ENCODE measurements at regions not wholly inside any gene's neighbourhood (a gene's known extent, or its start where the extent isn't known, plus 50 kb on each side); places are given as distances from the start of the nearest gene placed in this dataset.

DNA sequence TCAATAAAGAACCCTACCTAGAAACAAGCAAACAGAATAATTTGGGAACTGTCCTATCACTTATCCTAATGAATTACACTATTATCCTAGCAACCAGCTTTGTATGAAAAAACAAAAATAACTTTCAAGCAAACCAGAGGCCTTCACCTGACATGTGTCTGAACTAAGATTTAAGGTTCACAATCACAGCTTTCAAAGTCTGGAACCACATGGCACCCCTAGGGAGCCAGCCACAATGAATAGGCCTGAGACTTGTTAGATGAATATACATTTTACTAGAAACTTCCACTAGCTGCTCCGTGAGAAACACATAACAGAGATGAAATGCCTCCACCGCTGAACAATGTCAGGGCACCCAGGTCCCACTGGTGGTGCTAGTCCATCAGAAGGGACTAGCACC lies 65.8 kb upstream of the CYP2D6 start:
- Histone ChIP-seq H3K36me3 (ENCODE audit: control insufficient read depth, insufficient read depth, low read length) (peaks cover 5% of the 10 kb centered on the region), H3K4me3 (ENCODE audit: insufficient read depth, low read depth, low read length, poor library complexity, severe bottlenecking) (no peak overlapping the region), H3K27ac (ENCODE audit: insufficient read depth, low read length, poor library complexity, severe bottlenecking) (no peak overlapping the region), H3K27me3 (replicated peaks; ENCODE audit: control insufficient read depth, insufficient read depth, low read length, poor library complexity, severe bottlenecking) (no peaks in the 10 kb centered on the region), H3K4me1 (ENCODE audit: control insufficient read depth, insufficient read depth, low read length, poor library complexity, severe bottlenecking) (peaks cover 5% of the 10 kb centered on the region), H3K9me3 (ENCODE audit: control insufficient read depth, low read length) (no peaks in the 10 kb centered on the region)
- no peak for DNase-seq

DNA sequence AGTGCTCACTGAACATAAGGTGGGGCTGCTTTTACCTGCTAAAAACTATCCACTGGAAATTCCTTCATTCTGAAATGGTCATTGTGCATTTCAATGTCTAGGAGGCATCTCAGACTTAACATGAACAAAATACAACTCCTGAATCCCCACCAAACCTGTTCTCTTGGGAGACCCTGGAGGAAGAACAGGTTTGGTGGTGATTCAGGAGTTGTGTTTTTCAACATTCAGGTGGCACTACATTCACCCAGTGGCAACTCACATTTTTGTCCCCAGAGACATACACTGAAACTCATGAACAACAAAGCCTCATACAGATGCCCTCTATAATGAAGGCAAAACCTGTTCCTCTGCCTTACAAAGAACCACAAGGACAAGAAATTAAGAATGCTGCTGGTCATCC lies 64.3 kb upstream of the CYP2D6 start:
- no peak for DNase-seq
- Histone ChIP-seq H3K27me3 (replicated peaks; ENCODE audit: control insufficient read depth, insufficient read depth, low read length, poor library complexity, severe bottlenecking) (no peaks in the 10 kb centered on the region), H3K4me1 (ENCODE audit: control insufficient read depth, insufficient read depth, low read length, poor library complexity, severe bottlenecking) (peaks cover 5% of the 10 kb centered on the region), H3K36me3 (ENCODE audit: control insufficient read depth, insufficient read depth, low read length) (no peaks in the 10 kb centered on the region), H3K9me3 (ENCODE audit: control insufficient read depth, low read length) (no peaks in the 10 kb centered on the region), H3K27ac (ENCODE audit: insufficient read depth, low read length, poor library complexity, severe bottlenecking) (no peak overlapping the region), H3K4me3 (ENCODE audit: insufficient read depth, low read depth, low read length, poor library complexity, severe bottlenecking) (no peak overlapping the region)

DNA sequence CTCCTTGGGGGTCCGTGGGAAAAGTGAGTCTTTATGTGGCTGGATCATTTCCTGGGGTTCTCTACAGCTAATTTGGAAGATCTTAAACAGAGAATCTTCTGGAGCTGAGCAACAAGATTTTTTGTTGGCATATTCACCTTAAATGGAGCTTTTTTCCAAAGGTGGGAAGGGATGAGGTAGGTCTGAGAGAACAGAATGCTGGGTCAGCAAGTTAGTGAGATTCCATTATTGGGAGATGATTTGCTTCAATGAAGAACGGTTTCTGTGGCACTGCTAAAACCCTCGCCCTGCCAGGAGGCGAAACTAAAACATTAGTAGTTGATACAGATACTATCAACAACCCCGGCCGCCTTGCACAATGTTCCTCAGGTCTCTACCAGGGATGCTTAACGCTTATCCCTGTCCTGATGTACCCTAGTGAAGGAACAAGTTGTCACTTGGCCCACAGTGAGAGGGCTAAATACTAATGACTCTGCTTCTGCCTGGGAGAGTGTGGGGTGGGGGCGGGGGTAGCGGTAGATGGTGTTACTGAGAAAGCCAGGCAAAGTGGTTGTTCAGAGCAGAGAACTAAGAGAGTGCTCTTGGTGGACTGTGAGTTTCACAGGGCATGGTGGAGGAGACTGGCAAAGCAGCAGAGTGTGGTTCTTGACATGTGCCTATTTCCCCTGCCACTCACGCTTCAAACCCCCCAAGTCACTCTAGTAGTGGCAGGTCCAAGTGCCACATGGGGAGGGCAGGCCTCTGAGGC lies 63.7 kb upstream of the CYP2D6 start:
- H3K9me3 ChIP-seq (ENCODE audit: control insufficient read depth, low read length) = no peaks in the 10 kb centered on the region
- H3K4me3 ChIP-seq (ENCODE audit: insufficient read depth, low read depth, low read length, poor library complexity, severe bottlenecking) = no peak overlapping the region
- H3K27ac ChIP-seq (ENCODE audit: insufficient read depth, low read length, poor library complexity, severe bottlenecking) = no peak overlapping the region
- H3K4me1 ChIP-seq (ENCODE audit: control insufficient read depth, insufficient read depth, low read length, poor library complexity, severe bottlenecking) = peaks cover 5% of the 10 kb centered on the region
- DNase-seq = no peak
- H3K27me3 ChIP-seq (replicated peaks; ENCODE audit: control insufficient read depth, insufficient read depth, low read length, poor library complexity, severe bottlenecking) = no peaks in the 10 kb centered on the region
- H3K36me3 ChIP-seq (ENCODE audit: control insufficient read depth, insufficient read depth, low read length) = no peaks in the 10 kb centered on the region

DNA sequence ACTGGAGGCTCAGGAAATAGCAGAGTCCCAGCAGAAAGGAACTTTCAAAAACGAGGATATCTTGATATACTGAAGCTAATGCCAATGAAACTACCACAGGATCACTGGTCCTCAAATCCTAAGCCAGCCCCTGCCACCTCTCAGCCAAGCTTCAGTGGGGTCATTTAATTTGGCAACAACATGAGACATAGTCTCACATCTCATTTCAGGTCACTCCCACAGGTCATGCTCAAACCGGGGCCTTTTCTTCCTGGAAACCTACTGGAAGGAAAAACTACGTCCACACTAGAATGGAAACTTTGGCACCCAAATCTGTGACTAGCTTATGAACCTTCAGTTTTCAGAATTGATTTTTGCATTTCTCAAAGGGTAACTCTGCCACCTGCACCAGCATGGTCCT lies 61.9 kb upstream of the CYP2D6 start:
- Histone ChIP-seq H3K4me3 (ENCODE audit: insufficient read depth, low read depth, low read length, poor library complexity, severe bottlenecking) (no peak overlapping the region), H3K4me1 (ENCODE audit: control insufficient read depth, insufficient read depth, low read length, poor library complexity, severe bottlenecking) (peaks cover 5% of the 10 kb centered on the region)

DNA sequence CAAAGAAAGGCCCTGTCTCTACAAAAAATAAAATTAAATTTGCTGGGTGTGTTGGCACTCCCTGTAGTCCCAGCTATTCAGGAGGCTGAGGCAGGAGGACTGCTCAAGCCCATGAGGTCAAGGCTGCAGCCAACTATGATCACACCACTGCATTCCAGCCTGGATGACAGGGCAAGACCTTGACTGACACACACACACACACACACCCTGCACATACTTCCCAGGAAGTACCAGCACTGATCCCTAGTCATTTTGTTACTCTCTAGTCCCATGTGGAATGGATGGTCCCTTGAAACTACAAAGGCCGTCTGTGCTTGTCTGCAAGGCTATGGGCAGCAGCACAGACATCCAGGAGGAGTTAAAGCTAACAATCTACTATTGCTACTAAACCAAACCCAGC lies 59.7 kb upstream of the CYP2D6 start:
- no peak for DNase-seq
- Histone ChIP-seq H3K27ac (ENCODE audit: insufficient read depth, low read length, poor library complexity, severe bottlenecking) (no peak overlapping the region), H3K27me3 (replicated peaks; ENCODE audit: control insufficient read depth, insufficient read depth, low read length, poor library complexity, severe bottlenecking) (no peaks in the 10 kb centered on the region), H3K36me3 (ENCODE audit: control insufficient read depth, insufficient read depth, low read length) (no peaks in the 10 kb centered on the region), H3K9me3 (ENCODE audit: control insufficient read depth, low read length) (no peaks in the 10 kb centered on the region), H3K4me1 (ENCODE audit: control insufficient read depth, insufficient read depth, low read length, poor library complexity, severe bottlenecking) (peaks cover 5% of the 10 kb centered on the region), H3K4me3 (ENCODE audit: insufficient read depth, low read depth, low read length, poor library complexity, severe bottlenecking) (no peak overlapping the region)

More for the DNA sequence above, 61.9 kb upstream of the CYP2D6 start:
- Histone ChIP-seq H3K9me3 (ENCODE audit: control insufficient read depth, low read length) (no peaks in the 10 kb centered on the region), H3K36me3 (ENCODE audit: control insufficient read depth, insufficient read depth, low read length) (no peaks in the 10 kb centered on the region), H3K27me3 (replicated peaks; ENCODE audit: control insufficient read depth, insufficient read depth, low read length, poor library complexity, severe bottlenecking) (no peaks in the 10 kb centered on the region), H3K27ac (ENCODE audit: insufficient read depth, low read length, poor library complexity, severe bottlenecking) (no peak overlapping the region)
- DNase-seq = no peak

DNA sequence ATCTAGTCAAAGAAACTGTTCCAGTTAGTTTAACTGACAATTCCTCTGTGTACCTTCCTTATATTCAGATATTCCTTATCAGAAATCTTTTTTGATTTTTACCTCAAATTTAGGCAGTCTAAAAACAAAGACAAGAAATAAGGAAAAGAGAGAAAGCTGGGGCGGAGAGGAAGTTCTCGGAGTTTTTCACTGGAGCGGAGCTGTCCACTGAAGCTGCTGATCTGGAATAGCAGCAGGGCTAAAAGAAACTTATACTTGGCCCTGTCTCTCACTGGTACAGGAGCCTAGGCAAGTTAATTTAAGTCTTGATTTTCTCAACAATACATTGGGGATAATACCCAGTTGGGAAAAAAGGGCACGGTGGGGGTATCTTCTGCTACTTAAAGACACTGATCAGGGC lies 59.2 kb upstream of the CYP2D6 start:
- Histone ChIP-seq H3K9me3 (ENCODE audit: control insufficient read depth, low read length) (no peaks in the 10 kb centered on the region), H3K4me3 (ENCODE audit: insufficient read depth, low read depth, low read length, poor library complexity, severe bottlenecking) (no peak overlapping the region), H3K27ac (ENCODE audit: insufficient read depth, low read length, poor library complexity, severe bottlenecking) (no peak overlapping the region), H3K4me1 (ENCODE audit: control insufficient read depth, insufficient read depth, low read length, poor library complexity, severe bottlenecking) (peaks cover 10% of the 10 kb centered on the region), H3K27me3 (replicated peaks; ENCODE audit: control insufficient read depth, insufficient read depth, low read length, poor library complexity, severe bottlenecking) (no peaks in the 10 kb centered on the region), H3K36me3 (ENCODE audit: control insufficient read depth, insufficient read depth, low read length) (no peaks in the 10 kb centered on the region)
- no peak for DNase-seq

DNA sequence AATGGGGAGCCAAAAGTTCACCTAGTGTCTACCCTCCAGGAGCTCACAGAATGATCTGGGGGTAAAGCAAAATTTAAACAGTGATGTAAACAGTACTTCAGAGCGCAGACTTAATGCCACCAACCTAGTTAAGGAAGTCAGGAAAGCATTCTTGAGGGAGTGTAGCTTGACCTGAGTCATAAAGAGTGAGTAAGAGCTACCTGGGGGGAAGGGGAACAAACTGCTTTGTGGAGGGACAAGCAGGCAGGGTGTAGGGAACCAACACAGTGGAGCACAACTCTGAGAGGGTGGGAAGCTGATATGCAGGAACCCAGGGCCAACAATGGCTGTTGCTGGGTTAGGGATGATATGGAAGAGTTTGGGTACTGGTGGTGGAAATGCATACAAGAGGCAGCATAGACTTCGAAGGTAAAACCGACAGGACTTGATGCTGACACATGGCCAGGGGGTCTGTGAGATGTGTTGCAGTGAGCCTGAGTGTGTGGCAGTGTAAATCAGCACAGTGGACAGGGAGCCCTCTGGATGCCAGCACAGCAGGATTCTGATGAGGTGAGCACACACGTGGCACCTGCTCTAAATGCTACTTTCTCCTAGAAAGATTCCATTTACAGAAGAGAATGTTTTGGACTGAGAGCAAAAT lies 58.3 kb upstream of the CYP2D6 start:
- DNase-seq = no peak
- H3K36me3 ChIP-seq (ENCODE audit: control insufficient read depth, insufficient read depth, low read length) = no peaks in the 10 kb centered on the region
- no peaks in the 10 kb centered on the region for H3K27me3 ChIP-seq (replicated peaks; ENCODE audit: control insufficient read depth, insufficient read depth, low read length, poor library complexity, severe bottlenecking)
- H3K4me3 ChIP-seq (ENCODE audit: insufficient read depth, low read depth, low read length, poor library complexity, severe bottlenecking) = no peak overlapping the region
- peaks cover 17% of the 10 kb centered on the region for H3K4me1 ChIP-seq (ENCODE audit: control insufficient read depth, insufficient read depth, low read length, poor library complexity, severe bottlenecking)
- H3K27ac ChIP-seq (ENCODE audit: insufficient read depth, low read length, poor library complexity, severe bottlenecking) = no peak overlapping the region
- no peaks in the 10 kb centered on the region for H3K9me3 ChIP-seq (ENCODE audit: control insufficient read depth, low read length)

DNA sequence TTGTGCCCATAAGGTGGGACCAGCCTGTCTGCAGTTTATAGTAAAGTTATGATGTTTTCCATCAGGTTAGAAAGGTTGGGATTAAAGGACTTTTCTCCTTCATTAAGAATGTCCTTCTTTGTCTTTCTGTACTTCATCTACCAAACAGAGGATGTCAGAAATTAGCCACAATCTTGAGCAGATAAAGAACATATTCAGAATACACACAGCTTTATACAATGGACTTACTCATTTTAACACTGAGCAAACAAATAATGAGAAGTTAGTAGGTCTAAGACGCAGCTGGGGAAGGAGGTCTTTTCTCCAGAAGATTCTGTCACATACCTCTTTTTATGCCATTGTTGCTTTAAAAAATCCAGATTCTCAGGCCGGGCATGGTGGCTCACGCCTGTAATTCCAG lies 57.0 kb upstream of the CYP2D6 start:
- Histone ChIP-seq H3K4me3 (ENCODE audit: insufficient read depth, low read depth, low read length, poor library complexity, severe bottlenecking) (no peak overlapping the region), H3K27me3 (replicated peaks; ENCODE audit: control insufficient read depth, insufficient read depth, low read length, poor library complexity, severe bottlenecking) (no peaks in the 10 kb centered on the region), H3K27ac (ENCODE audit: insufficient read depth, low read length, poor library complexity, severe bottlenecking) (no peak overlapping the region), H3K9me3 (ENCODE audit: control insufficient read depth, low read length) (no peaks in the 10 kb centered on the region), H3K36me3 (ENCODE audit: control insufficient read depth, insufficient read depth, low read length) (no peaks in the 10 kb centered on the region), H3K4me1 (ENCODE audit: control insufficient read depth, insufficient read depth, low read length, poor library complexity, severe bottlenecking) (peaks cover 26% of the 10 kb centered on the region)
- DNase-seq = no peak

DNA sequence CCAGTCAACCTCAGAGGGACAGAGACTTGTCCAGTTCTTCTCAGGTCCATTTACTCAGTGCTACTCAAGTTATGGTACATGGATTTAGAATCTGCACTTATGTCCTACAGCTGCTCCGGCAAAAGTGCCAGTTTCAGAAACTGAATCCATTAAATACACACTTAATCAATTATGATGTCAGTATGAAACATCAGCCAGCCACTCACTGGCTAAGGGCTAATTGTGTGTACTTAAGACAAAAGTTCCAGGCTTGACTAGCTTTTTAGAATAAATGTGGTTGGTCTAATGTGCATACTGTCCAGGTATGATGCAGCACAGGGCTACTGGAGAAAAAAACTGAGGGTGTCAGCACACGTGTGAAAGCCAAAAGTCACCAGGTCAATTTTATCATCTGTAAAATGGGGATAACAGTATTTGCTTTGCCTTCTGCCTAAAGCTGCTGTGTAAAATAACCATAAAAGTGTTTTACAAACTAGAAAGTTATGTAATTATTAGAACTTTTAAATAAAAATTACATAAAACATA lies 55.4 kb upstream of the CYP2D6 start:
- no peak overlapping the region for H3K4me3 ChIP-seq (ENCODE audit: insufficient read depth, low read depth, low read length, poor library complexity, severe bottlenecking)
- no peak overlapping the region for H3K27ac ChIP-seq (ENCODE audit: insufficient read depth, low read length, poor library complexity, severe bottlenecking)
- no peak for DNase-seq
- no peaks in the 10 kb centered on the region for H3K9me3 ChIP-seq (ENCODE audit: control insufficient read depth, low read length)
- H3K27me3 ChIP-seq (replicated peaks; ENCODE audit: control insufficient read depth, insufficient read depth, low read length, poor library complexity, severe bottlenecking) = no peaks in the 10 kb centered on the region
- peaks cover 33% of the 10 kb centered on the region for H3K4me1 ChIP-seq (ENCODE audit: control insufficient read depth, insufficient read depth, low read length, poor library complexity, severe bottlenecking)
- H3K36me3 ChIP-seq (ENCODE audit: control insufficient read depth, insufficient read depth, low read length) = no peaks in the 10 kb centered on the region

DNA sequence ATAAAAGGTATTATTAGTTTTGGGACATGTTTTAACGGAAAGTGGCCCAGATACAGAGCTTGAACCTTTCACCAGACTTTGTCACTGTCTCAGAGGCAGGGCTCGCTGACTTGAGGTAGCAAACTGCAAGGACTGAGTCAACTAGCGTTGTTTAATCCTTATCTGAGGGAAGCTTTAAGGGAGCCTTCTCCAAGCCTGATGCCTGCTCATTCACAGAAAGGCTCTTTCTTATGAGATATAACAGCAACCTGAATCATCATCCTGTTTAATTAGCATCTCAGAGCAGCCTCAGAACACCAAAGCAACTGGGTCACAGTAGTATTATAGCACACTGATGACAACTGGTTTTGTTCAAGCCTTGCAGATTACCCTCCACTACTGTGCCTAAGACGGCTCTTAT lies 54.2 kb upstream of the CYP2D6 start:
- no peaks in the 10 kb centered on the region for H3K27me3 ChIP-seq (replicated peaks; ENCODE audit: control insufficient read depth, insufficient read depth, low read length, poor library complexity, severe bottlenecking)
- DNase-seq = no peak
- H3K27ac ChIP-seq (ENCODE audit: insufficient read depth, low read length, poor library complexity, severe bottlenecking) = peak overlapping the region; percentile 41
- no peaks in the 10 kb centered on the region for H3K36me3 ChIP-seq (ENCODE audit: control insufficient read depth, insufficient read depth, low read length)
- peaks cover 42% of the 10 kb centered on the region for H3K4me1 ChIP-seq (ENCODE audit: control insufficient read depth, insufficient read depth, low read length, poor library complexity, severe bottlenecking)
- no peak overlapping the region for H3K4me3 ChIP-seq (ENCODE audit: insufficient read depth, low read depth, low read length, poor library complexity, severe bottlenecking)
- H3K9me3 ChIP-seq (ENCODE audit: control insufficient read depth, low read length) = no peaks in the 10 kb centered on the region
